ENCODE measurements at regions not wholly inside any gene's neighbourhood (a gene's known extent, or its start where the extent isn't known, plus 50 kb on each side); places are given as distances from the start of the nearest gene placed in this dataset.

DNA sequence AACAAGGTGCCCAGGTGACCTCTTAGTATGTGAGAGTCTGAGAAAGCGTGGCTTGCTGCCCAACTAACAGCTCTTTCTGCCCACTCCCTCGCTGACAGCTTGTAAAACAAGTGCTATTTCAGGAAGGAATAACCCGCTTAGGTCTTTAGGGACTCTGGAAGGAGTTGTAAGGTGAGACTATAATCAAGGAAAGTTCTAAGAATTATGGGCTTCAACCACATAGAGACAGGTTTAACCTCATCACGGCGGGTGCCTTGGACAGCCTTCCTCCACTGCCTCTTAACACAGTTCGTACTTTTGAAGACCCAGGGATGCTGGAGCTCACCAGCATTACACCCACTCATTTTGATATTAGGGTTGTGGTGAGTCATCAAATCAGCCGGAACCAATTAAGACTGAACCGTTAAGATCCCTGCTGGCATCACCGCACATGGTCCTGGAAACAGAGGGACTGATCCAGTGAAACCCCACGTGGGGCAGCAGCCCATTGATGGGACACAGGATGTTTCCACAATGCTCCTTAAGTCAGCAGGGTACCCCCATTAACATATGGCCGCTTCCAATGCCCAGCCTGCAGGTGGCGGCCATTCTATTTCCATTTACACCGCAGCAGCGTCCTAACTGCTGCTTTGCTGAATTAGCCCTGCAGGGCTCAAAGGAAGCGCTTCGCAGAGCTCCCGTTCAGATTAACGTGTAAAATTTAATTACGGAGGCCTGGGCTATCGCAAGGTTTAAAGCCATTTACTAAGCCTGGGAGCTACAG lies 176.6 kb upstream of the SDK2 start:
- peak; percentile 69 for DNase-seq

DNA sequence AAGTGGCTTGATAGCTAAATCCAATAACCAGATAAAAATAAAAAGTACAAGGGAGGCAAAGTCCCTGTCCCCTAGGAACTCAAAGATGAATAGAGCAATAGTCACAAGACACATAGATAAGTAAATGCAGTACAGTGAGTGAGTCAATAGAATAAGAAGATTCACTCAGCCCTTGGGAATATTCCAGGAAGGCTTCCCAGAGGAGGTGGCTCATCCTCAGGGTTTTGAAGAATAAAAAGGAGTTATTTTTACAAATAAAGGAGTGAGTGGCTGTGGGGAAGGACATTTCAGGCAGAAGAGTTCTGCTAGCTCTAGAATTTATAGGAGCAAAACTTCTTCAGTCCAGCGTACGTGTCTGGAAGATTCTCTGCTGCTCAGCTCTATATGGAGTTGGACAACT lies 177.4 kb upstream of the SDK2 start:
- DNase-seq, result no peak

DNA sequence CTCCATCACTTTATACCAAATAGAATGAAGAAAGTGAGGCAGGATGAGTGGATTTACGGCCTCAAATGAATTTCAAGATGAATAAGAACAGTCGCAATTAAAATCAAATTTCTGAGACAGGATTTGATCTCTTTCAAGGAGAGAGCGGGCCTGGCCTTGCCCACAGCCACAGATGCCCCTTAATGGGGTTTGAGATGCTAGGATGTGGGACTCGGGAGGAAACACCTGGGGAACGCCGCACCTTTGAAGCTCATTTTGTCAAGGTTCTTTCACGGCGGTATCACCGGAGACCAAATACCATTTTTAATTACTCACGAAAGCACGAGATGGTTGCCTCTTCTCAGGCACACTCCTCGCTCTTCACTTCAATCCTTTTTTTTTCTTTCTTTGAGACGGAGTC lies 178.1 kb upstream of the SDK2 start:
- no peak for DNase-seq

DNA sequence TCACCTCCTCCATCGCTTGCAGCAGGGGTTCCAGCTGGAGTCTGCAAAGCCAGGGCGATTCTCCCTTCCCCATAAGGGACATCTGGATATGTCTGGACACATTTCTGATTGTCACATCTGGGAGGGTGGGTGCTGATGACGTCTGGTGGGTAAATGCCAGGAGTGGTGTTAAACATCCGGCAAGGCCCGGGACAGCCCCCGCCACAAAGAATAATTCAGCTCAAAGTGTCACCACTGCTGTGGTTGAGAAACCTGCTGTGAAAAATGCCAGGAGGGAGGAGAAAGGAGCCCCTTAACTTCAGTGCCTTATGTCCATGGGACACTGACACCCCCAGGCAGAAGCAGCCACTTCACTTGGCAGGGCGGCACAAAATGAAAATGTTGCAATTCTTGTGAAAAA lies 179.4 kb upstream of the SDK2 start:
- DNase-seq, result no peak

DNA sequence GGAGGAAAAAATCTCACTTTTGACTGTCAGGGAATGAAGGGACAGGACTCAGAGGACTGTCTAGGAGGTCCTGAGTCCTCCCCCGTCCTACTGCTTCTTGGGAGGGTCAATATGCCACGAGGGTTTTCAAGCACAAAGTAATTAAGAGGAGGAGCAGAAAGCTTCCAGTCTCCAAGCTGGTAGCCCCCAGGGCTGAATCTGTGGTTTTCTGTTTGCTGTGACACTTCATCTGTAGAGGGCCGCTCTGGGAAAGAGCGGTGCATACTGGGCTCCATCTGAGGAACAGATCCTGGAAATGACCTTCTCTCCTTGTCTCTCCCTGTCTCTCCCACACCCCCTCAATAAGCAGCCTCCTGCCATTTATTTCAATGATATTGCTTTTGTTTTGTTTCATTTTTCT lies 180.1 kb upstream of the SDK2 start:
- no peak for DNase-seq

DNA sequence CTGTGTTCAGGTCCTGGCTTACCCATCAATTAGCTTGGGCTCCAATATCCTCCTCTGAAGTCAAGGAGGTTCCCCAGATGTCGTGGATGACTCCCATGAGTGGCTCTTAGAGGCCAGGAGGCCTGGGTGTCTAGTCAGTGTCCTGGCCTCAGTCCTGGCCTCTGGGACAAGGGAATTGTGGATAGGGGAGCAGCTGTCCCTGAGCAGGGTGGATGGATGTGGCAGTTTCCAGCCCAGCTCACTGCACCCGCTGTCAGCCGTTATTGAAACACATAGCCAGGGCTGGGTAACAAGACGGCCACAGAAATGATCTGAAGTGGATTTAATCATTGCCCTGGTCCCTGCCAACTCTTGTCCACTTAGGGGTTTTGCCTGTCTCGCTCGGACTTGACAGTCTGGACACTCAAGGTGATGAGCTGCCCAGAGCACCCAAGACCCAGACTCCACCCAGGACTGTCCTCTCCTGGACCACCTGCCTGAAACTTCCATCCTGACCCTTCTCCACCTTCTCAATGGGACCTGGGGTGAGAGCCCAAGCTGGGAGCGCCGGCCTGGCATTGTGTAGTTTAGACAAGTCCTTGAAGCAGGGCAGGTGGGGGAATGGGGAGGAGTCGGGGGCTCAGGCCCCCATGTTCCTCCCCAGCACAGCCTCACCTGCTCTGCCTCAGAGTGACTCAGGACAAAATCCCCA lies 182.1 kb upstream of the SDK2 start:
- DNase-seq, result no peak

DNA sequence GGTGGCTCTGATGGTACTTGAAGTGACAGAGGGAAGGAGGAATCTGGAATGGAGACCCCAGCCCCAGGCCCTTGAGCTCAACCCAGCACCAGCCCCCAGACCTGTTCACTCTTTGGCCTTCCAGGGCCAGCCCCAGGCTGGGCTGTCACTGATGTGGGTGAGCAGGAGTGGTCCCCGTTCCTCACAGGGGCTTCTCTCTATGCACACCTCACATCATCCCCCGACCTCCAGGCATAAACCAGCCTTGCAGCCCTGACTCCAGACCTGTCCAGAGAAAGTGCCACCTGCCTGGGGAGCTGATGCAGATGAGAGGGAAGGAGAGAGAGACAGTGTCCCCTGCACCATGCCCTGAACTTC lies 182.6 kb upstream of the SDK2 start:
- no peak for DNase-seq

DNA sequence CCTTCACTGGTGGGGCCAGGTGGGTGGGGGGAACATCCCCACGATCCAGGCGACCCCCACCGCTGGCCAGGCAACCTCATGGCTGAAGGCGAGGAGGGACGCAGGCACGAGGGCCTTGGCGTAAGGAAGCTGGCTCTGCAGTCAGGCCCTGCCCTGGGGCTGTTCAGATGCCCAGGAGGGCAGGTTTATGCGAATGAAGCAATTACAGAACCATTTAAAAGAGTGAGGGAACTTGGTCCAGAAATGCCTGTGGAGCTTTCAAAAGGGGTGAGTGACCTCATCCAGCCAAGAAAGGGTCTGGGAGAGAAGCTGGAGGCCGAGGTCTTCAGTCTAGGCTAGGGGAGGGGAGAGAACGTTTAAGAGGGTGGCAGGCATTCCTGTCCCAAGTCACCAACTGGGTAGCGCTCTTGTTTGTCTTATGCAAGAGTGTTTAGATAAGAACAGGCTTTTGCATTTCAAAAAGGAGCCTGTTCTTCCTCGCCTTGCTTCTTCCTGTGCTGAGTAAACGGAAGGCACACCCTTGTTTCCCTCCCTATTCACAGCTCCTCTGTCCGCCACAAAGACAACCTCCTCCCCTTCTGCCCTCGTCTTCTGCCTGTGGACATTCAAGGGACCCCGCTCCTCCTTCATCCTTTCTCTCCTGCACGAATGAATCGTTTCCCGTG lies 183.5 kb upstream of the SDK2 start:
- DNase-seq, result peak; percentile 22

DNA sequence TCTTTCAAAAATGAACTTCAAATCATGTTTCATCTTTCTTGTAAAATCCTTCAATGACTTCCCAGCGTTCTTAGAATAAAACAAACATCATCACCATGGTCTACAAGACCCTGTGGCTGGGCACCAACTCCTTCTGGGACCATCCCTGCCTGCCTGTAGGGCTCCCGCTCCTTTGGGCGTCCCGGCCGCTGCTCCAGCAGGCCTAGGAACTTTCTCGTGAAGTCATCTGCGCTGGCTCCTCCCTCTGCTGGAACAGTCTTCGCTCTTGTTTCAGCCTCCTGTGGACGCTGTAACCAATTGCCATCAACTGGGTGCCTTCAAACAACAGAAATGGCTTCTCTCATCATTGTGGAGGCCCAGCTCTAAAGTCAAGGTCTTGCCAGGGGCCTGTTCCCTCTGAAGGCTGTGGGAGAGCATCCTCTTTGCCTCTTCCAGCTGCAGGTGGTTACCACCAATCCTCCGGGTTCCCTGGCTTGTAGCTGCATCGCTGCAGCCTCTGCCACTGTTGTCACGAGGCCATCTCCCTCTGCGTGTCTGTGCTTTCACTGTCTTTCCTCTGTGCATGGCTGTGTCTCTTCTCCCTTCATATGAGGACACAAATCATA lies 185.5 kb upstream of the SDK2 start:
- no peak for DNase-seq

DNA sequence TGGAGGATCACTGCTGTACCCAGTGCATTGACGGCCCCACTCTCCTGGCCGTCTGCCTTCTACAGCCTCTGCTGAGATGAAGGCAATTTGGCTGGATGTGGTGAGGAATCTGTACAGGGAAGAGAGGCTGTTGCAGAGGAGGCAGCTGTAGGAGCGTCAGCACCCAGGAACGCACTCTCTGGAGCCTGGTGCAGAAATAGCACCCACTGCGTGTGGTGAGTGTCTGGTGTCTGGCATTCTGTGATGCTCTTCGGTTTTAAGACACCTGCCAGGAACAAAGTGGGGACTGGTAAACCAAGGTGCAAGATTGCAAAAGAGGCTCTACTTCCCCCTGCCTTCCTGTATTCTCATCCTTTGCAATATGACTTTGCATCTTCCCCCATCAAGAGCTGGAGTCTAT lies 187.5 kb upstream of the SDK2 start:
- no peak for DNase-seq

DNA sequence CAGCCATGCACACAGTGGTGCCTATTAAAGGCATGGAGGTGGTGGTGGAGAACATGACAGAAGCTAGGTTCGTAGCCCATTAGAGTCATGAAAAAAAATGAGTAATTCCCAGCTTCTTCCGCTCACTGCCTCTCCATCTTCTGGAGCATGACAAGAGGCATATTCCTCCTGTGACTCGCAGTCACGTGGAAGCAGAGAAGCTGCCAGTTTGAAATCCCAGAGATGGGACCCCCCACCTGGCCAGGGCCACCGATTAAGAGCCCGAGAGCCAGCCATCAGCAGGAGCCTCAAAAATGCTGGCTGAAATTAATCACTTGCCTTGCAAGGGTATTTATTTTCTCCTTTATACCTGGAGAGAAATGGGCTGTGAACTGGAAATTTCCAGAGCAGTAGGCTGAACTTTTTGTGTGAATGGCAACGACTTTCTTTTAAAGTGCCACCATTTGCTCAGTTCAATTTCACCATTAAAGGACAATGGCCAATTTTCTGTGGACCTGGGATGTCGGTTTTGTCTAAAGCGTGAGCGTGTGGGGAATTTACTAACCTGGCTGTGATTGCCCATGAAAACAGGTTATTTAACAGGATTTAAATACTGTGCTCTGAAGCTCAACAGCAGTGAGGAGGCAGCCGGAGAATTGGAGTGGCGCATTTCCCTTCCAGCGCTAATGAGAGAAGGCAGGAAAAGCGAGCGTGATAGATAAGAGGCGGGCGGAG lies 189.7 kb upstream of the SDK2 start:
- DNase-seq, result peak; percentile 91

DNA sequence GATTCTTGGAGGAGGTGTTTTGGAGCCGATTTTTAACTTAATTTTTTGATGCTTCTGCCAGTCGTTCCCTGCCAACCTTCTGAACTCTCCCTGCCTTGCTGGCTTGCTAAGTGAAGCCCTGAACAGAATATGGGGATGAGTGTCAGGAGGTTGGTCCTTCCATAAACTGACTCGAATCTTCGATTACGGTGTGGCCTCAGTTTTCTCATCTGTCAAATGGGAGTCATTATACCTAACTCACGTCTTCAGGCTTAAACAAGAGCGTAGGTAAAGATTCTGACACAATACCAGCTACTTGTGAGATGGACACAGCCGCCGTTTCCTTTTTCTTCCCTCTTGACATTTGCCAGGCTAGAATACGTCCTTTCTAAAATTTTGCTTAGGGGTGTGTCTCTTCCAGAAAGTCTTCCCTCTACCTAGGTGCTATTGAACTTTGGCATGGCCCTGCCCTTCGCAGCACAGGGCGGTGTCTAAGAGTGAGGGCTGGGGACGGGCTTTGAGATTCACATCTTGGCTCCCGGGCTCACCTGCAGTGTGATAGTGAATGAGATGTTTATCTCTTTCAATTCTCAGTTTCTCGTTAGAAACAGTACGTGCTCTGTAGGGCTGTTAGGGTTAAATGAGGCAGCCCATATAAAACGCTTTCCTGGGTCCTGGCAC lies 190.6 kb upstream of the SDK2 start:
- DNase-seq, result no peak

DNA sequence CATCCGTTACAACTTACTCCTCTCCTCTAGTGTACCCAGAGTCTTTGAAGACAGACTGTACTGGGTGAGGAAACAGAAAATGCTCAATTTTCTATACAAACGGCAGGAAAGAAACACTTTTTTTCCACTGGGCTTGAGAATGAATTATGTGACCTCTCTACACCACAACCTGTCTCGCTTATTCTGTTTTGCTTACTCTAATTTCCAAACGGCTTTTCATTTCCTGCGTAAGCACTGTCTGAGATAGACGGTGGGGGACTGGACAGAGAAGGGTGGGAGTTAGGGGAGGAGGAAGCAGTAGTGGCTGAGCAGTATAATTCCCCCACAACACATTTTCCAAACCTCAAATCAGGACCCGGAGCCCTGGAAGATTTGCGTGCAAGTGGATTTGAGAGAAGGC lies 191.4 kb upstream of the SDK2 start:
- peak; percentile 45 for DNase-seq

DNA sequence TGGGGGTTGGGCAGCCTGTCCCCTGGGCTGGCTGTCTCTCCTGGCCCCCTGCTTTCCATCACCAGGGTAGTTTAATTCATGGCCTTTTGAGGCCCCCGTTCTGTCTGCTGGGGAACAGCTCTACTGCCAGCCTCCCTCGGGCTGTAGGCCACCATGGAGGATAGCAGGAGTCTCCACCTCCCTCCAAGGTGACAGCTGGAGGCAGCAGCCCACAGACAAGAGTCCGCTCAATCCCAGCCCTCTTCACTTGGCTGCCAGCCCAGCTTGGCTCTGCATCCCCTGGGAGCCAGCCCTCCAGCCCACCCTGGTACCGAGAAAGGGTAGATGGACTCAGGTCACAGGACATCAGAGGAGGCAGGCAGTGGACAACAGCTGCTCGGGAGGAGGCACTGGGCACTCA lies 194.6 kb upstream of the SDK2 start:
- no peak for DNase-seq

DNA sequence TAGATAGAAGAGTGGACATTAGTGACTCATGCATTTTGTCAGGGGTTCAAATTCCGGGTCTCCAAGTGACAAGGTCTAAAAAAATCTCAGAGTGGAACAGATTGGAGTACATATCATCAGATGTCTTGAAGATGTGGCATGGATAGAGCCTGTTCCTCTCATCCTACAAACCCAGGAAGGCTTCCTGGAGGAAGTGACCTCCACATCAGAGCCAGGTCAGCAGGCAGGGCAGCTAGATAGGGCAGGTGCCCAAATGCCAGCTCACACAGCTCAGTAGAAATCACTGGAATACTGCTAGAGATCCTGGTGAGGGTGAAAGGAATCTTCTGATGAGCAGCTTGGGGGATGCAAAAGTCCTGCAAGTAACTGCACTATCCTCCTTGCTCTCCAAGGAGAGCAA lies 196.6 kb upstream of the SDK2 start:
- DNase-seq, result no peak

DNA sequence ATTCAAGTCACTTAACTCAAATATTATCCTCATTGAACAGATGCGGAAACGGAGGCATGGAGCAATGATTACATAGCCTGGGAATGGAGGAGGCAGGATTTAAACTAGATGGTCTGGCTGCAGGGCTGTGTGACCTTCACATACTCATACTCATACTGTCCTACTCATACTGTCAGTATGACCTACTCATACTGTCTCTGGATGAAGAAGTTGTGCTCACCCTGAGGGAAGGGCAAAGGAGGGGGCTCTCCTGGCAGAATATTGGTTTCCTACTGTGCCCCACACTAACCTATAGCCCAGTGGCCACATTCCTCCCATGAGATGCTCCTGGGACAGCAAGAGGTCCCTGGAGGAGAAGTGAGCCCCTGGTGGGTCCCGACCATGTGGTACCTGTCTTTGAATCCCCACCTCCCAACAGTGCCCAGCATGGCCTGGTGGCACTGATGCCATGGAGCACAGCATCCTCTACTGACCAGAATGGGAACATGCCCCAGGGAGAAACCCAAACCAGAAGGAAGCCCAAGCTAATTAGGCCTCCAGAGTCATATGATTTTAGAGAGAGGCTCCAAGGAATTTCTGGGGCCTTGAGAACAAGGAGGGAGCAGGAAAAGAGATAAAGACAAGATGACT lies 197.3 kb upstream of the SDK2 start:
- DNase-seq, result peak; percentile 4

DNA sequence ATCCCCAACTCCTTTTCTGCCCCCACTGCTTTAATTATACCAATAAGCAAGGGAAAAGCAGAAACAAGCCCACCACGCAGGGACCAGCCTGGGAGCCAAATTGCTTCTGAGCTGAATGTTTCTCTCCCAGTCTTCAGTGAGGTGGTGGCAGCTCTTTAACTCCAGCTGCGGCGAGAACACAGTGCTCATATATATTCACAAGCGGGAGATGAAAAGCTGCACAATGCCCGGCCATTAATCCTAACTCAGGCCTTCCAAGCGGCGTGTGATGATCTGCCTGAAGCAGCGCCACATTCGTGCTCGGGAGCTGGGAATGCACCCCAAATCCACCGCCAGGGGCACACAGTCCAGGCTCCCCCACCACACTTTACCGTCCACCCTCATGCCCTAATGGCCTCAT lies 203.7 kb upstream of the SDK2 start:
- no peak for DNase-seq

DNA sequence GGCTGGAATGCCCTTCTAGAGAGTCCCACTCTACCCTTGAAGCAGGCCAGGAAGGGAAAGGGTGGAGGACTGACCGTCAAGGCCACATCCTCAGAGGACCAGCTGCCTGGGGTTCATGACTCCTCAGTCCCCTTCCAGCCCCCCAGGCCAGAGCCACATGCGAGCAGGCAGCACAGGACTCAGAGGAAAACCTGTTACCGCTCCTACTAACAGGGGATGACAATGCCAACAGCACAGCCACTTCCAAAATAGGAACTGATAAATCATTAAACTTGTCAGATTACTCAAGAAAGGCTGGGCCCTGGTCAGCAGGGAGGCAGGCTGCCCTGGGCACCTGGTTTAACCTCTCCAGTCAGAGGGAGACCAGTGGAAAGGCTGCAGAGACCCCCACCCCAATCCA lies 206.2 kb upstream of the SDK2 start:
- DNase-seq, result no peak

DNA sequence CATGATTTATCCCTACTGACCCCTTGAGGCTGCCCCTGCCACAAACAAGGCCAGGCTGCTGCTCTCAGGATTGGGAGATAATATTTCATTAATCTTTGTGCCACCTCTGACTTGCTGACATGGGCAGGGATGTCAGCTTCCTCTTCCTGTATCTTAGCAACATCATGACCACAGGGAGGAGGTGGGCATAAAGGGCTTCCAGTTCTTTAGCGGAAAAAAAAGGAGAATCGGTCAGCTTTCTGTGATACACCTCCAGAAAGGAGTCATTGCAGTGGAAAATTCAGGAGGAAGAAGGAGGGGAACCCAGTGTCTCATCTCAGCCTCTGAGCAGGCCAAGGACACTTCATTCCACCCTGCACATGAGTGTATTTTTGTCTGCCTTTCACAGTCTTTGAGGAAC lies 206.8 kb upstream of the SDK2 start:
- DNase-seq, result no peak

DNA sequence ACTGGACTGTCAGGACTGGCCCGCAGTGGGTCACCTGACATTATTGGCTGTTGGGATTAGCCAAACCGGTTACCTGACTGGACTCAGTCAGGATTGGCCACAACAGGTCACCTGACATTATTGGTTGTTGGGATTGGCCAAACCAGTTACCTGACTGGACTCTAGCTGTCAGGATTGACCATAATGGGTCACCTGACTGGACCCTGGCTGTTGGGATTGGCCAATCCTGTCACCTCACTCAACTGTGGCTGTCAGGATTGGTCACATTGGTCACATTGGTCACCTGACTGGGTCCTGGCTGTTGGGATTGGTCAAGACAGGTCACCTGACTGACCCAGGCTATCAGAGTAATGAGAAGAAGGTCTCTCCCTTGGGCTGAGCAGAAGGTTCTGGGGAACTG lies 207.7 kb upstream of the SDK2 start:
- DNase-seq, result no peak

DNA sequence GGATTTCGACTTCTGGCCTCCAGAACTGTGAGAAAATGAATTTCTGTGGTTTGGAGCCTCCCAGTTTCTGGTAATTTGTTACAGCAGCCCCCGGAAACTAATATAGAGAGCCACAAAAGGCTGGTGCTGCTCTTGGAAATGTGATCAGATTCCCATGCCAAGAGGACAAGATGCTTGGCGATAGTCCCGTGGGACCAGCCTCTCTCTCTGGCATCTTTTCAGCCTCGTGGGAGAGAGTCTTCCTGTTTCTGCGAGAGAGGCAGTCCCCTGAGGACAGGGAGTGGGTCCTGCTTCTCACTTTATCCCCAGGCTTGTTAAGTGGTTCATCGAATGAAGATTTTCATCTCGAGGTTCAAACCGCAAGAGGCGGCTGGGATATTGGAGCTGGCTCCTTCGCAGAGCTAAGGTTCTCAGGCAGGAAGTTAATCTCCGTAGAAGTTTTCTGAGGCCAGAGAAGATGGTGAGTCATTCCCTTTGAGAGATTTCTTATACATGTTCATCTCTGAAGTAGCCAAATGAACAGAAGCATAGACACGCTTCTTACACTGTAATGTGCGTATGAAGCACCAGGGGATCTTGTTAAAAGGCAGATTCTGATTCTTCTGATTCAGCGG lies 211.6 kb upstream of the SDK2 start:
- DNase-seq, result no peak

DNA sequence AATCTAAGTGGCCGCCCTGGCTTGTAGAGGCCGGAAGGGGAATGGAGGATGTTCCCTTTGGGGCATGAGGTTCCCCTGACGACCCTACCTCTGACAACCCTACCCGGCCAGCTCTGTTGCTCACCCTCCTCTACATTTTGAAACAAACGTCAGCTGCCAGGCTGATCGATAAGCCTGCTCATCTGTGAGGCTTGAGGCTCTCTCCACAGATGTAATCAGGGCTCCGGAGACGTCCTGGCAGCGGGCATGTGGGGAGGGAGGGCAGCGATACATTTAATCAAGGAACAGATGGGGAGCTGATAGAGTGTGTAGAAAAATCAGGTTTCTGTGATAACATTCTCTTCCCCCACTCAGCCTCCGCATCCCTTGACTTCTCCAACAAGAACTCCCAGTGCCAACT lies 212.3 kb upstream of the SDK2 start:
- DNase-seq, result no peak

Data from NCI-H2227 treated with DMSO at 0.1 percent for 48 hours (cell line).